ENCODE measurements at regions not wholly inside any gene's neighbourhood (a gene's known extent, or its start where the extent isn't known, plus 50 kb on each side); places are given as distances from the start of the nearest gene placed in this dataset.

- Histone ChIP-seq H2BK12ac (ENCODE audit: low read length) (no peak overlapping the region), H2BK120ac (ENCODE audit: insufficient read depth, low read length, poor library complexity) (no peak overlapping the region), H3K9me3 (ENCODE audit: insufficient read depth, low read depth, low read length) (no peaks in the 10 kb centered on the region), H3K79me2 (ENCODE audit: control insufficient read depth, insufficient read depth, low read length, poor library complexity) (no peaks in the 10 kb centered on the region), H2AFZ (ENCODE audit: insufficient read depth, low read length, poor library complexity) (no peak overlapping the region), H3K9ac (ENCODE audit: low read length) (no peak overlapping the region), H4K91ac (ENCODE audit: low read depth, low read length) (no peak overlapping the region), H3K4me2 (ENCODE audit: low read length) (no peak overlapping the region), H3K27ac (ENCODE audit: low read depth, low read length) (no peak overlapping the region), H3K27me3 (ENCODE audit: insufficient read depth, low read length) (no peaks in the 10 kb centered on the region), H4K12ac (ENCODE audit: low read depth, low read length) (no peak overlapping the region), H3K4ac (ENCODE audit: low read depth, low read length) (no peak overlapping the region), H3K4me3 (ENCODE audit: low read depth, low read length) (no peak overlapping the region), H3K36me3 (ENCODE audit: control insufficient read depth in 1 of 2, insufficient read depth in 2 of 2, low read length in 2 of 2) (no peaks in the 10 kb centered on the region), H3K23ac (ENCODE audit: low read length) (no peak overlapping the region), H3K18ac (ENCODE audit: low read length) (no peak overlapping the region), H4K8ac (ENCODE audit: low read depth, low read length) (no peak overlapping the region), H3K4me1 (ENCODE audit: control insufficient read depth in 1 of 2, insufficient read depth in 2 of 2, low read length in 2 of 2) (no peaks in the 10 kb centered on the region), H3K79me1 (ENCODE audit: low read length) (no peaks in the 10 kb centered on the region), H3K14ac (ENCODE audit: low read length) (no peak overlapping the region), H2AK5ac (ENCODE audit: low read length) (no peak overlapping the region), H2BK5ac (ENCODE audit: low read depth, low read length, poor library complexity) (no peak overlapping the region)
- WGBS (ENCODE audit: extremely low coverage, insufficient coverage, insufficient read length): no CpG with 5 or more reads among the region's 3 CpGs
- no peak for DNase-seq
Measured at GRCh38 chr5:67495072-67495471, 298.5 kb upstream of the CD180 start.

- Histone ChIP-seq H2BK12ac (ENCODE audit: low read length) (peak overlapping the region; percentile 39), H3K23ac (ENCODE audit: low read length) (no peak overlapping the region), H3K79me1 (ENCODE audit: low read length) (no peaks in the 10 kb centered on the region), H4K12ac (ENCODE audit: low read depth, low read length) (no peak overlapping the region), H4K8ac (ENCODE audit: low read depth, low read length) (no peak overlapping the region), H3K79me2 (ENCODE audit: control insufficient read depth, insufficient read depth, low read length, poor library complexity) (no peaks in the 10 kb centered on the region), H2AK5ac (ENCODE audit: low read length) (no peak overlapping the region), H3K27ac (ENCODE audit: low read depth, low read length) (no peak overlapping the region), H2AFZ (ENCODE audit: insufficient read depth, low read length, poor library complexity) (no peak overlapping the region), H3K4me2 (ENCODE audit: low read length) (no peak overlapping the region), H3K27me3 (ENCODE audit: insufficient read depth, low read length) (no peaks in the 10 kb centered on the region), H3K9ac (ENCODE audit: low read length) (no peak overlapping the region), H4K91ac (ENCODE audit: low read depth, low read length) (no peak overlapping the region), H3K14ac (ENCODE audit: low read length) (no peak overlapping the region), H2BK120ac (ENCODE audit: insufficient read depth, low read length, poor library complexity) (no peak overlapping the region), H2BK5ac (ENCODE audit: low read depth, low read length, poor library complexity) (no peak overlapping the region), H3K4me3 (ENCODE audit: low read depth, low read length) (no peak overlapping the region), H3K9me3 (ENCODE audit: insufficient read depth, low read depth, low read length) (no peaks in the 10 kb centered on the region), H3K18ac (ENCODE audit: low read length) (no peak overlapping the region), H3K36me3 (ENCODE audit: control insufficient read depth in 1 of 2, insufficient read depth in 2 of 2, low read length in 2 of 2) (no peaks in the 10 kb centered on the region), H3K4ac (ENCODE audit: low read depth, low read length) (no peak overlapping the region), H3K4me1 (ENCODE audit: control insufficient read depth in 1 of 2, insufficient read depth in 2 of 2, low read length in 2 of 2) (no peaks in the 10 kb centered on the region)
- DNase-seq: peak in 1 of 2 donors; percentile 25
- no CpG with 5 or more reads among the region's 14 CpGs for WGBS (ENCODE audit: extremely low coverage, insufficient coverage, insufficient read length)
Measured at GRCh38 chr5:67494186-67494855, 297.7 kb upstream of the CD180 start.

- no peaks in the 10 kb centered on the region for H3K4me1 ChIP-seq (ENCODE audit: control insufficient read depth in 1 of 2, insufficient read depth in 2 of 2, low read length in 2 of 2)
- no peak overlapping the region for H2BK5ac ChIP-seq (ENCODE audit: low read depth, low read length, poor library complexity)
- H2BK12ac ChIP-seq (ENCODE audit: low read length): no peak overlapping the region
- H2BK120ac ChIP-seq (ENCODE audit: insufficient read depth, low read length, poor library complexity): no peak overlapping the region
- WGBS (ENCODE audit: extremely low coverage, insufficient coverage, insufficient read length): no CpG with 5 or more reads among the region's 2 CpGs
- H3K18ac ChIP-seq (ENCODE audit: low read length): no peak overlapping the region
- no peak overlapping the region for H4K91ac ChIP-seq (ENCODE audit: low read depth, low read length)
- H3K27me3 ChIP-seq (ENCODE audit: insufficient read depth, low read length): no peaks in the 10 kb centered on the region
- H3K14ac ChIP-seq (ENCODE audit: low read length): no peak overlapping the region
- H3K4me3 ChIP-seq (ENCODE audit: low read depth, low read length): no peak overlapping the region
- H3K79me1 ChIP-seq (ENCODE audit: low read length): no peaks in the 10 kb centered on the region
- no peak overlapping the region for H4K8ac ChIP-seq (ENCODE audit: low read depth, low read length)
- H3K36me3 ChIP-seq (ENCODE audit: control insufficient read depth in 1 of 2, insufficient read depth in 2 of 2, low read length in 2 of 2): no peaks in the 10 kb centered on the region
- no peak overlapping the region for H2AFZ ChIP-seq (ENCODE audit: insufficient read depth, low read length, poor library complexity)
- no peaks in the 10 kb centered on the region for H3K9me3 ChIP-seq (ENCODE audit: insufficient read depth, low read depth, low read length)
- no peak overlapping the region for H3K23ac ChIP-seq (ENCODE audit: low read length)
- H4K12ac ChIP-seq (ENCODE audit: low read depth, low read length): no peak overlapping the region
- H3K9ac ChIP-seq (ENCODE audit: low read length): no peak overlapping the region
- H3K4ac ChIP-seq (ENCODE audit: low read depth, low read length): no peak overlapping the region
- H3K27ac ChIP-seq (ENCODE audit: low read depth, low read length): no peak overlapping the region
- DNase-seq: peak; percentile 4 to 32
- H3K4me2 ChIP-seq (ENCODE audit: low read length): no peak overlapping the region
- H3K79me2 ChIP-seq (ENCODE audit: control insufficient read depth, insufficient read depth, low read length, poor library complexity): no peaks in the 10 kb centered on the region
- no peak overlapping the region for H2AK5ac ChIP-seq (ENCODE audit: low read length)
Measured at GRCh38 chr5:67493676-67494075, 297.1 kb upstream of the CD180 start.

DNA sequence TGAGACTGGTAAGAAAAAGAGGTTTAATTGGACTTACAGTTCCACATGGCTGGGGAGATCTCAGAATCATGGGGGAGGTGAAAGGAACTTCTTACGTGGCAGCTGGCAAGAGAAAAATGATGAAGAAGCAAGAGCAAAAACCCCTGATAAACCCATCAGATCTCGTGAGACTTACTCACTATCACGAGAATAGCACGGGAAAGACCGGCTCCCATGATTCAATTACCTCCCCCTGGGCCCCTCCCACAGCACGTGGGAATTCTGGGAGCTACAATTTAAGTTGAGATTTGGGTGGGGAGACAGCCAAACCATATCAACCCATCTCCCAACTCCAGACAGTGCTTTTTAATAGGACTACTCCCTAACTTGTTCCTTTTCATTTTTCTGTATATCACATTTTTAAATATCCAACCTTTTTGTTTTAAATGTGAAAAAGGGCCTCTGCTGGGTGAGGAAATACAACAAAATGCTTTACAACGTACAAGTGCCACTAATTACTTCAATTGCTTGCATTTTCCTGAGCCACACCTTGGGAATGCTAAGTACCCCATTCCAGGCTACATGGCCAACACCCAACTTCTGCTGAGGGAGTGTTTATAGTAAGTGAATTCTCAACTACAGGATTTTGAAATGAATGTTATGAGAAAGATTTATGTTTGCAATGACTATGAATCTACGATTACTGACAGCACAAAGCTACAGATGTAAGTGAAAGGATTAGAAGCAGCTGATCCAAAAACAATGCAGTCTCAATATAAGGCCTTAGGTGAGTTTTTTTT lies 294.1 kb upstream of the CD180 start:
- Histone ChIP-seq H3K9ac (ENCODE audit: low read length) (no peak overlapping the region), H2BK12ac (ENCODE audit: low read length) (no peak overlapping the region), H3K27me3 (ENCODE audit: insufficient read depth, low read length) (no peaks in the 10 kb centered on the region), H3K18ac (ENCODE audit: low read length) (no peak overlapping the region), H2BK120ac (ENCODE audit: insufficient read depth, low read length, poor library complexity) (no peak overlapping the region), H3K9me3 (ENCODE audit: insufficient read depth, low read depth, low read length) (no peaks in the 10 kb centered on the region), H3K4me1 (ENCODE audit: control insufficient read depth in 1 of 2, insufficient read depth in 2 of 2, low read length in 2 of 2) (no peaks in the 10 kb centered on the region), H4K91ac (ENCODE audit: low read depth, low read length) (no peak overlapping the region), H3K4me3 (ENCODE audit: low read depth, low read length) (no peak overlapping the region), H2AFZ (ENCODE audit: insufficient read depth, low read length, poor library complexity) (no peak overlapping the region), H3K36me3 (ENCODE audit: control insufficient read depth in 1 of 2, insufficient read depth in 2 of 2, low read length in 2 of 2) (no peaks in the 10 kb centered on the region), H3K23ac (ENCODE audit: low read length) (no peak overlapping the region), H3K79me1 (ENCODE audit: low read length) (no peaks in the 10 kb centered on the region), H3K4ac (ENCODE audit: low read depth, low read length) (no peak overlapping the region), H3K4me2 (ENCODE audit: low read length) (no peak overlapping the region), H3K79me2 (ENCODE audit: control insufficient read depth, insufficient read depth, low read length, poor library complexity) (no peaks in the 10 kb centered on the region), H3K27ac (ENCODE audit: low read depth, low read length) (no peak overlapping the region), H2BK5ac (ENCODE audit: low read depth, low read length, poor library complexity) (no peak overlapping the region), H3K14ac (ENCODE audit: low read length) (no peak overlapping the region), H2AK5ac (ENCODE audit: low read length) (no peak overlapping the region), H4K8ac (ENCODE audit: low read depth, low read length) (no peak overlapping the region), H4K12ac (ENCODE audit: low read depth, low read length) (no peak overlapping the region)
- DNase-seq: peak; percentile 4 to 56
- no CpG with 5 or more reads among the region's 8 CpGs for WGBS (ENCODE audit: extremely low coverage, insufficient coverage, insufficient read length)
